Thyroid gland (tissue), 4 donors: ENCODE measurements at regions not wholly inside any gene's neighbourhood (a gene's known extent, or its start where the extent isn't known, plus 50 kb on each side); places are given as distances from the start of the nearest gene placed in this dataset.

Experiments
- CTCF ChIP-seq, 6 experiments: fragments of 200-600 bp in 3 of 6; fragments of 450-650 bp in 3 of 6; sonication (generic) in 3 of 6; IDR thresholded peaks; one replicate each; pipeline ENCODE4 v1.5.1; 2016 to 2019; ENCODE audit warnings: antibody characterized with exemption in 6 of 6, mild to moderate bottlenecking in 2 of 6, inconsistent platforms in 1 of 6, moderate library complexity in 1 of 6
- POLR2A ChIP-seq, 2 donors: fragments of 450-650 bp; IDR thresholded peaks; one replicate each; pipeline ENCODE4 v1.6.1; 2017; ENCODE audit warnings: antibody characterized with exemption in 2 of 2, mild to moderate bottlenecking in 2 of 2, moderate library complexity in 1 of 2

GRCh38 chr16:51629576-51629975 is 478.5 kb upstream of the SALL1 start:
- no peak for TF ChIP-seq CTCF (IDR thresholded peaks at IDR 0.05)
- TF ChIP-seq POLR2A (IDR thresholded peaks at IDR 0.05), result no peak
